ENCODE measurements at regions not wholly inside any gene's neighbourhood (a gene's known extent, or its start where the extent isn't known, plus 50 kb on each side); places are given as distances from the start of the nearest gene placed in this dataset.

GRCh38 chr20:4412216-4412615, 163.1 kb upstream of the ADRA1D start:
- TF ChIP-seq, protein P1, sequence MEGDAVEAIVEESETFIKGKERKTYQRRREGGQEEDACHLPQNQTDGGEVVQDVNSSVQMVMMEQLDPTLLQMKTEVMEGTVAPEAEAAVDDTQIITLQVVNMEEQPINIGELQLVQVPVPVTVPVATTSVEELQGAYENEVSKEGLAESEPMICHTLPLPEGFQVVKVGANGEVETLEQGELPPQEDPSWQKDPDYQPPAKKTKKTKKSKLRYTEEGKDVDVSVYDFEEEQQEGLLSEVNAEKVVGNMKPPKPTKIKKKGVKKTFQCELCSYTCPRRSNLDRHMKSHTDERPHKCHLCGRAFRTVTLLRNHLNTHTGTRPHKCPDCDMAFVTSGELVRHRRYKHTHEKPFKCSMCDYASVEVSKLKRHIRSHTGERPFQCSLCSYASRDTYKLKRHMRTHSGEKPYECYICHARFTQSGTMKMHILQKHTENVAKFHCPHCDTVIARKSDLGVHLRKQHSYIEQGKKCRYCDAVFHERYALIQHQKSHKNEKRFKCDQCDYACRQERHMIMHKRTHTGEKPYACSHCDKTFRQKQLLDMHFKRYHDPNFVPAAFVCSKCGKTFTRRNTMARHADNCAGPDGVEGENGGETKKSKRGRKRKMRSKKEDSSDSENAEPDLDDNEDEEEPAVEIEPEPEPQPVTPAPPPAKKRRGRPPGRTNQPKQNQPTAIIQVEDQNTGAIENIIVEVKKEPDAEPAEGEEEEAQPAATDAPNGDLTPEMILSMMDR (IDR thresholded peaks at IDR 0.05; ENCODE audit: borderline replicate concordance, insufficient read depth, low read depth, low read length), result no peak
- no peak overlapping the region for H3K4me3 ChIP-seq (ENCODE audit: low read depth, low read length)

- TF ChIP-seq, protein P1 (IDR thresholded peaks at IDR 0.05; ENCODE audit: borderline replicate concordance, insufficient read depth, low read depth, low read length), result no peak
- H3K4me3 ChIP-seq (ENCODE audit: low read depth, low read length), result no peak overlapping the region
These were observed 162.7 kb upstream of the ADRA1D start for GRCh38 chr20:4411744-4412143.

DNA sequence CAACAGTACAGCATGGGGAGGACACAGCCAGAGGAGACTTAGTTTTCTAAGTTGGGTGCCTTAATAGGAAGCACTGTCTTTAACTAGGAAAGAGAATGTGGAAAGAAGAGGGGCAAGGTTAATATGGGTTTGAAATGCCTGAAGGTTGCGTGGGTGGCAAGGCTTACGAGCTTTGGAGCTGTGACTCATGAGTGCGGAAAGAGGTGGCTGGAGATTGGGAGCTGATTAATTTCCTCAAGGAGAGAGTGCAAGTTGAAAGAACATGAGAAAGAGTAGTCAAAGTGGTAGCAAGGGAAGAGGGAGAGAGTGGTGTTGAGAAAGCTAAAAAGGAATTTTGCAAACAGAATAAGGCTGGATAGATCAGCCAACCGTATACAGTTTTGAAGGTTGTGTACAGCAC, 157.5 kb upstream of the ADRA1D start:
- no peak overlapping the region for H3K4me3 ChIP-seq (ENCODE audit: low read depth, low read length)
- TF ChIP-seq, protein P1 (IDR thresholded peaks at IDR 0.05; ENCODE audit: borderline replicate concordance, insufficient read depth, low read depth, low read length), result no peak

DNA sequence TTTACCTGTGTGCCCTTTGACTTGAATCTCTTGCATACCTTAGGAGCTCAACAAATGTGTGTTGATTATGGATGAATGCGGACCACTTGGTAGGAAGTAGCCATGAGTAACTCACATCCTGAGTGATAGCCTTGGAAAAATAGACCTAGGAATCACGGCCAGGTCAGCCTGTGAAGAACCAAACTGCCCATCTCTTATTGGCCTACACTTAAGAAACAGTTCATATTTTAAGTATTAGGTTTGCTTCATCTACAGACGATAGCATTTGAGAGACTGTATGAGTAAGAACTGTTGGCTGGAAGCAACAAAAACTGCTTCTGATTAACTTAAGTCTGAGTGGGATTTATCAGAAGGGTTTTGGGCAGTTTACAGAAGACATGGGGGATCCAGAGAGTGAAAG, 152.5 kb upstream of the ADRA1D start:
- TF ChIP-seq, protein P1 (IDR thresholded peaks at IDR 0.05; ENCODE audit: borderline replicate concordance, insufficient read depth, low read depth, low read length), result no peak
- H3K4me3 ChIP-seq (ENCODE audit: low read depth, low read length), result no peak overlapping the region

- TF ChIP-seq, protein P1 (IDR thresholded peaks at IDR 0.05; ENCODE audit: borderline replicate concordance, insufficient read depth, low read depth, low read length), result no peak
- H3K4me3 ChIP-seq (ENCODE audit: low read depth, low read length), result no peak overlapping the region
These were observed 135.9 kb upstream of the ADRA1D start for GRCh38 chr20:4384961-4385360.

DNA sequence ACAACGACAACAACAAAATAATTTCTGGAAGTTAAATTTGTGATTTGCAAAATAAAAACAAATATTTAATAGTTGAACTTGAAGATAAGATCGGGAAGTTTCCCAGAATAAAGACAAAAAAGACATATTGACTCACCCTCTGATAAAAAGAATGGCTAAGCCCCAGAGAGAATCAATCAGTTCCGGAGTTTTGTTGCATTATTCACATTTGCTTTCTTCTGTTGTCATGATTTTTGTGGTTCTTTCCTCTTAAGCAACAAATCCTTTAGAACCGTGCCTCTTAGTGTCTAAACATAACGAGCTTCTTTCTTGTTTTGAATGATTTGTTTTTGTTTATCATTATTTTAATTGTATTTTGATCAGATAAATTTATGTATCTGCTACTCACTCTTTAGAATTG, 134.9 kb upstream of the ADRA1D start:
- TF ChIP-seq, protein P1 (IDR thresholded peaks at IDR 0.05; ENCODE audit: borderline replicate concordance, insufficient read depth, low read depth, low read length), result no peak
- H3K4me3 ChIP-seq (ENCODE audit: low read depth, low read length), result no peak overlapping the region

DNA sequence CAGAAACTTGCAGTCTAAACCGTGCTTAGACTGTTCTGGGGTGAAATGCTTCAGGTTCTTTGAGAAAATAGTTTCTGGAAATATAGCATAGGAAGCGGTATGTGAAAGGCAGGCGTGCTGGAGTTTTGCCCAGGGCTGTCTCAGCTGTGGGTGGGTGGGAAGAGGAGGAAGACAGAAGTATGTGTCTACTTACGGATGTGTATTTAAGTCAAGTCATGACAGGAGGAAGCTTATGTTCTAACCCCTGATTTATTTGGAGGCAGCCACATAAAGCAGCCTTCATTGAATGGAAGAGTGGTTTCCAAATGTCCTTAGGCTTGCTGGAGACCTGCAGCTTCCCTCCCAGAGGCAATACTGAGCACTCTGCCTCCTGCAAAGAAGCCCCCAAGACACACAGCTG, 126.8 kb upstream of the ADRA1D start:
- no peak overlapping the region for H3K4me3 ChIP-seq (ENCODE audit: low read depth, low read length)
- TF ChIP-seq, protein P1 (IDR thresholded peaks at IDR 0.05; ENCODE audit: borderline replicate concordance, insufficient read depth, low read depth, low read length), result no peak
